ENCODE measurements at regions not wholly inside any gene's neighbourhood (a gene's known extent, or its start where the extent isn't known, plus 50 kb on each side); places are given as distances from the start of the nearest gene placed in this dataset.

DNA sequence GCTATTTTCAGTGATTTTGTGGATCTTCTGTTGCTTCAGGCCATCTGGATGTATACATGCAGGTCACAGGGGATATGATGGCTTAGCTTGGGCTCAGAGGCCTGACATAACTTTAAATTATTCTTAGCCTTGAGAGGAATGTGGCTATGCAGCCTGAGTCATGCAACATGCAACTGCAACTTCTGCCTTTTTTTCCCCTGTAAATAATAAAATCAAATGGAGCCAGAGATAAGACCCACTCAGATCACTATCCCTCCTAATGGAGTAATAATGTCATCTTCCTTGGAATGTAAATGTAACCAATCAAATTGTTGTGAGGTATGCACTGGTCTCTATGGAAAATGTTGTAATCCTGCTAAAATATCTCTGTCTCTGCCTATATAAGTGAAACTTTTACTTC lies 54.9 kb downstream of the MAGEB17 start:
- no peak for DNase-seq (ENCODE audit: low read depth)

DNA sequence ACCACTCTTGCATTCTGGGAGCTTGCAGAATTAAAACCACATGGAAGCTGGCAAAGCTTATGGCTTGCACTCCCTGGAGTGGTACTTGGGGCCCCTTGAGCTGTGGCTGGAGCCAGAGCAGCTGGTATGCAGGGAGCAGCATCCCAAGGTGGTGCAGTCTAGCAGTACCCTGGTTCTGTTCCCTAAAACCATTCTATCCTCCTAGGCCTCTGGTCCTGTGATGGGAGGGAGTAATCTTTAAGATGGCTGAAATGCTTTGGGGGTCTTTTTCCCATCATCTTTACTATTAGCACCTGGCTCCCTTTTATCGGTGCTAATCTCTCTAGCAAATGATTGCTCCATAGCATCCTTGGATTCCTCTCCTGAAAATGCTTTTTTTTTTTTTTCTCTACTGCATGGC lies 56.1 kb downstream of the MAGEB17 start:
- no peak for DNase-seq (ENCODE audit: low read depth)

GRCh38 chrX:16239211-16239610 lies 71.9 kb downstream of the MAGEB17 start:
- DNase-seq (ENCODE audit: low read depth), result no peak

- no peak for DNase-seq (ENCODE audit: low read depth)
These were observed 73.1 kb downstream of the MAGEB17 start for GRCh38 chrX:16240231-16240905.

GRCh38 chrX:16240968-16241367 lies 73.7 kb downstream of the MAGEB17 start:
- no peak for DNase-seq (ENCODE audit: low read depth)

GRCh38 chrX:16250296-16250695 lies 83.0 kb downstream of the MAGEB17 start:
- no peak for DNase-seq (ENCODE audit: low read depth)

GRCh38 chrX:16251782-16252181 lies 84.5 kb downstream of the MAGEB17 start:
- no peak for DNase-seq (ENCODE audit: low read depth)

DNA sequence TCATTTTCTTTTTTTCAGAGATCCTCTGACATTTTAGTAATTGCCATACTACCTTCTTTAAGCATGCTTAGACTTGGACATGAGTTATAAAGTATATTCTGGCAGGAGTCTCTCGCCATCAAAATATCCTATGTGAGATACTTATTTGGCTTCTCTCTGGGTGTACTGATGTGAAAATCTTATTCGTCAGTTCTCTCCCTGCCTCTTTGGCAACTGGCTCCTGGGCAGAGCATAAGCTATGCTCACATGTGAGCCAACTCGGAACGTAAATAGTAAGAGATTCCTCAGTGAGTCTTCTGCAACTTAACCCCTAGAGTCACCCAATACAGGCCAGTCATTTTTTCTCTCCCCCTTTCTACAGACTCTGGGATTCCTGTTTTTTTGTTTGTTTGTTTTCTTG lies 91.6 kb downstream of the MAGEB17 start:
- DNase-seq (ENCODE audit: low read depth), result no peak

- no peak for DNase-seq (ENCODE audit: low read depth)
These were observed 100.2 kb downstream of the MAGEB17 start for GRCh38 chrX:16267431-16267830.

DNA sequence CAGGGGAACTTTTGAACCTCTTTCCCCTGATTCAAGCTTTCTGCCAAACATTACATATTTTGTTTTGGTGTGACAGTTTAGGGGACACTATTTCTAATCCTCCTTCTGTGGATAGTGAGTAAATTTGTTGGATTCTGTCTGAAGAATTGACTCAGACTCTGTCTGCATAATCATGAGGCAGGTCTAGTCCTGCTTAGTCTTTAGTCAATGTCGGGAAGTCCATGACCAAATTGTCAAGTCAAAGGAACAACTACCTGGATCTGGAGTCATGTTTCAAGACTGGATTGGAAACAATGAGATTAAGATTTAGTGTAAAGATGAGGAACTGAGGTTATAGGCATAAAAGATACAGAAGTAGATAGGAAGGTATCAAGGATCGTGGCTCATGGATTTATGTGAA lies 100.9 kb downstream of the MAGEB17 start:
- DNase-seq (ENCODE audit: low read depth), result no peak

DNA sequence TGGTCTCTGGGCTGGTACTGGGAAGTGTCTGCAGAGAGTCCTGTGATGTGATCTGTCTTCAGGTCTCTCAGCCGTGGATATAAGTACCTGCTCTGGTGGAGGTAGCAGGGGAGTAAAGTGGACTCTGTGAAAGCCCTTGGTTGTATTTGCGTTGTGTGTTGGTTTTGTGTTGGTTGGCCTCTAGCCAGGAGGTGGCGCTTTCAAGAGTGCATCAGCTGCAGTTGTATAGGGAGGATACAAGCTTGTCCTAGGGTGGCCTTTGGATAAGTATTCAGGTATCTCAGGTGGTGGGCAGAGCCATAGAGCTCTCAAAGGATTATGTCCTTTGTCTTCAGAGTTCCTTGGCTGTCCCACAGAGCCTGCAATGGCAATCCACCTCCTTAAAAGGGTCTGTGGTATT lies 111.6 kb downstream of the MAGEB17 start:
- DNase-seq (ENCODE audit: low read depth), result no peak

DNA sequence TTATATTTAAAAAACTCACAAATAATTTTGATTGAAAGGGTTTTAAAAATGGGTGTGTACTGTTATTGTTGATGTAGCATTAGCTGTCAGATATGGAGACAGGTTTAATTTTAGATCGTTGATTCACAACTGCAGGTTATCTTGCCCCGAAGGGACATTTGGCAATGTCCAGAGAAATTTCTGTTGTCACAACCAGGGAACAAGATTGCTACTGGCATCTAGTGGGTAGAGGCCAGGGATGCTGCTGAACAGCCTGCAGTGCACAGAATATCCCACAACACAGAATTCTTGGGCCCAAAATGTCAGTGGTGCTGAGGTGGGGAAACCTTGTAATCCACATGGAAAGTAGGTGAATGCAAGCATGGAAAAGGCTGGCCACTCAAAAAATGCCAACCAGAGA lies 114.9 kb downstream of the MAGEB17 start:
- DNase-seq (ENCODE audit: low read depth), result no peak

DNA sequence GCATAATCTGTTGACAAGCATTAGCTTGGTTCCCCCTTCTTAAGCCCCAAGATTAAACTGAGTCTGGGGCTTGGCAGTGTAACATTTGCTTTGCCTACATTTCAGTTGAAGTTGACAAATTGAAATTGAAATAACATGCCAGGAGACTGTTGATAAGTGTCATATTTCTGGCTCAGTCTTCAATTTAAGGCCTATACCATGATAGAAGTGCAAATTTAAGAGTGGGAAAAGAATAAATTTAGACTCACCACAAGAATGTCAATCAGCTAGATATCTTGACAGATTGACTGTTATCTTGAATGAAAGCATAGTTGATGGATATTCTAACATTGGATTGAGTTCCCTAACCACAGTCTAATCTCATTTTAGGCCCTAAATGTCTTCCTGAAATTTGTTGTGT lies 117.6 kb downstream of the MAGEB17 start:
- no peak for DNase-seq (ENCODE audit: low read depth)

GRCh38 chrX:16290997-16291396 lies 123.7 kb downstream of the MAGEB17 start:
- DNase-seq (ENCODE audit: low read depth), result no peak

DNA sequence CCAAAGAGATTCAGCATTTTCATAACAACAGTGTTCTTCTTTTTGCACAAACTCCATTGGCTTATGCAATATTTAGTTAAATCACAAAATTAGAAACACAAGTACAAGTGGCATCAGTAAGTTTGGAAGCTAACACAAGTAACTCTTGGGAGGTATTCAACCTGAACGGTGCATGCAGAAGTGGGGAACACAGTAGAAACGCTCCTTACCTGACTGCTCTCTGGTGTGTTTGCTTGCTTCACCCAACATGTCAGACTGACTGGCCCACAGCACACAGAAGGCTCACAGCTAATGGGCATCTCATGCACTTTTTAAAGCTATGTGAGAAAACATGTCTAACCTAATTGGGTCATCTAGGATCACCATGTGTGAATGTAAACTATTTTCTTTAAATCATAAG lies 133.6 kb downstream of the MAGEB17 start:
- DNase-seq (ENCODE audit: low read depth), result no peak

DNA sequence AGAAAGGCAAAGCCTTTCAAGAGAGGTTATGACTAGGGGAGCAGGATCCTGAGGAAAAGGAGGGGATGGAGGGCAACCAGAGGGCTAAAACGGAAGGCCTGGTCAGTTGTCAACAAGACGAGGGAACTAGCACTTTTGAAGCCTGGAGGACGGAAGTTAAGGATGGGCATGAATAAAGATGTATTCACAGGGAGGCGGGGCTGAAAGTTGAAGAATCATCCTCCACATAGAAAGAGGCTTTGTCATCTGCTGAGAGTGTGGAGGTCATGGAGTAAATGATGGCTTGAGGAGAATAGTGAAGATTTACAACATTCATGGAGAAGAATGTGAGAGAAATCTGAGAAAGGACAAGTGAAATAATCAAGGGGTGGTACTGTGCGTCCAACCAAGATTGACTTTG lies 137.5 kb downstream of the MAGEB17 start:
- DNase-seq (ENCODE audit: low read depth), result no peak

GRCh38 chrX:16305187-16305586 lies 137.9 kb downstream of the MAGEB17 start:
- no peak for DNase-seq (ENCODE audit: low read depth)

DNA sequence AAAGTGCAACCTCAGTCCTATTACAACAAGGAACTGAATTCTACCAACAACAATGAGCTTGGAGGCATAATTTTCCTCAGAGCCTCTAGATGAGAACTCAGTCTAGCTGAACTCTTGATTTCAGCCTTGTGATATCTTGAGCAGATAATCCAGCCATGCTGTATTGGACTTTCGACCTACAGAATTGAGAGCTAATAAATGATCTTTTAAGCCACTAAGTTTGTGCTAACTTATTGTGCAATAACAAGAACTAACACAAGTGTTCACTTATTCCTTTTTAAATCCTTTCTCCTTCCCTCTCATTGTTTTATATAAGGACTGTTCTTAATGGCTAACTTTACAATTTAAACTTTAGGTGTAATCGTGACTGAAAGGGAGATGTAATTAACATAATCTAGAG lies 140.7 kb downstream of the MAGEB17 start:
- no peak for DNase-seq (ENCODE audit: low read depth)

GRCh38 chrX:16308773-16309172 lies 141.5 kb downstream of the MAGEB17 start:
- no peak for DNase-seq (ENCODE audit: low read depth)

- no peak for DNase-seq (ENCODE audit: low read depth)
These were observed 143.0 kb downstream of the MAGEB17 start for GRCh38 chrX:16310326-16310725.

DNA sequence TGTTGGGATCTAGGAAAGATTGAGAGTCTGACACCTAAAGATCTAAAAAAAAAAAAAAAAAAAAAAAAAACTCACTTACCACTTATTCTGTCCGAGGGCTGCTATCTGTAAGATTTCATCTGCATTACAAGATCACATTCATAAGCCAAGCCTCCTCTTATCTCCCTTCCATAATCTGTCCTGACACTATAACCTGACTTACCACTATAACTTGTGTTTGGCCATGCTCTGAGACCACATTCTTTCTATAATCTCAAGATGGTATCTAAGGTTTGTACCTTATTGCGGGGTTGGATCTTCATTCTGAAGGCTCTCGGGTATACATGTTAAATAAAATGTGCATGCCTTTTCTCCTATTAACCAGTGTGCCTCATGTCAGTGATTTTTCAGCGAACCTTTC lies 144.4 kb downstream of the MAGEB17 start:
- DNase-seq (ENCODE audit: low read depth), result no peak

- no peak for DNase-seq (ENCODE audit: low read depth)
These were observed 145.7 kb downstream of the MAGEB17 start for GRCh38 chrX:16312761-16313623.

DNA sequence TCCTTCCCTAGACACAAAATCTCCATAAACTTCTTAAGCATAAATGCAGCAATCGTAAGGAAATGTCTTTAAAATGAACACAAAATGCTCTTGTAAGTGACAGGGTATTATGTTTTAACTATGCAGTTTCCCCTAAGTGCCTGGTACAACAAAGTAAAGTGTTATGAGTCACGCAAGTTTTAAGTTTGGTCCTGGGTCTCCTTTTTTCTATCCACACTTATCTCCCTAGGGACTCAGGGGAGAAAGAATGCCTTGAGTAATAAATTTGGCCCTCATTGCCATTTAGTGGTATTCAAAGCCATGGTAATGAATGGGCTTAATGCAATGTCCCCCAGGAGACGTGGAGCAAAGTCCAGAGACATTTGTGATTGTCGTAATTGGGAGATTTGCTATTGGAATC lies 149.1 kb downstream of the MAGEB17 start:
- DNase-seq (ENCODE audit: low read depth), result no peak

DNA sequence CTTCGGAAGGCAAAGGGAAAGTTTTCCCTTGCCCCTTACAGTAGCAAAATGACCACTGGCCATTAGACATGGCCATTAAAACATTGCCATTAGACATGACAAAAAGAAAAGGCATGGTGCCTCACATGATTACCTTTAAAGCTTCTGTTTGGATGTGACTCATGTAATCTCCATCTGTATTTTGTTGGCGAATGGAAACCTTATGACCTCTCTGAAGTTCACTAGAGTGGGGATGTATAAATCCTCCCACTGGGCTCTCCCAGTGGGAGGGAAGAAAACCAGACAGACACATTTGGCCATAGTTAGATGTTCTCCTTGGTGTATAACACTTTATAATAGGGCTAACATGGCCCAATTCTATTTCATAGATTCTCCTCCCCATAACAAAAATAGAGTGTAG lies 152.6 kb downstream of the MAGEB17 start:
- no peak for DNase-seq (ENCODE audit: low read depth)
